ENCODE measurements at regions not wholly inside any gene's neighbourhood (a gene's known extent, or its start where the extent isn't known, plus 50 kb on each side); places are given as distances from the start of the nearest gene placed in this dataset.
A peak's percentile ranks its signal among the peaks of the same experiment; 100 is the strongest.

GRCh38 chr11:109853156-109853776 lies 239.9 kb upstream of the ZC3H12C start:
- H3K4me1 Mint-ChIP-seq (ENCODE audit: unreplicated experiment) = no peaks in the 10 kb centered on the region
- peak; percentile 77 for TF ChIP-seq CTCF (IDR thresholded peaks at IDR 0.05; ENCODE audit: unreplicated experiment)
- H3K27me3 Mint-ChIP-seq (ENCODE audit: unreplicated experiment) = no peaks in the 10 kb centered on the region
- no peak overlapping the region for H3K4me3 Mint-ChIP-seq (ENCODE audit: unreplicated experiment)
- H3K27ac Mint-ChIP-seq (ENCODE audit: unreplicated experiment) = no peak overlapping the region
- peak; percentile 35 for DNase-seq (ENCODE audit: low spot score)
- H3K36me3 Mint-ChIP-seq (ENCODE audit: low read depth, unreplicated experiment) = no peaks in the 10 kb centered on the region
- H3K9me3 Mint-ChIP-seq (ENCODE audit: unreplicated experiment) = no peaks in the 10 kb centered on the region

- Mint-ChIP-seq H3K27me3 (ENCODE audit: unreplicated experiment) (no peaks in the 10 kb centered on the region), H3K4me1 (ENCODE audit: unreplicated experiment) (no peaks in the 10 kb centered on the region), H3K4me3 (ENCODE audit: unreplicated experiment) (no peak overlapping the region), H3K27ac (ENCODE audit: unreplicated experiment) (no peak overlapping the region), H3K9me3 (ENCODE audit: unreplicated experiment) (no peaks in the 10 kb centered on the region), H3K36me3 (ENCODE audit: low read depth, unreplicated experiment) (no peaks in the 10 kb centered on the region)
- DNase-seq (ENCODE audit: low spot score) = no peak
- TF ChIP-seq CTCF (IDR thresholded peaks at IDR 0.05; ENCODE audit: unreplicated experiment) = no peak
These were observed 238.5 kb upstream of the ZC3H12C start for GRCh38 chr11:109854731-109855130.

DNA sequence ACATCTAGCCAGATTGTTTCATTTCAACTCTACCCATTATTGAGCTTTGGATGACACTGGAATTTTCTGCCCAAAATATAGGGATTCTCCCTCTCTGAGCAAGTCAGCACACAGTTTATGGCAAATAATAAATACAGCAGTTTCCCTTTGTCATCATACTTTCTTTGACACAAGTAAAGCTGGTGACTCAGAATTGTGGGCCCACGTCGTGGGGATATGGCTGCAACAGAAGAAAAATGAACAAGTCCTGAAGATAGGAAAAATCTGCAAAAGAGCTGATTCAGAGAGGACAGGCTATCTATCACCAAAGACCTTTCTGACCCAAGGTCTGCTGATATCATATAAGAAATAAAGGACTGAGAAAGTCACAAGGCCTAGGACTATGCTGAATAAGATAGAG lies 236.3 kb upstream of the ZC3H12C start:
- Mint-ChIP-seq H3K27ac (ENCODE audit: unreplicated experiment) (no peak overlapping the region), H3K27me3 (ENCODE audit: unreplicated experiment) (no peaks in the 10 kb centered on the region), H3K4me3 (ENCODE audit: unreplicated experiment) (no peak overlapping the region), H3K36me3 (ENCODE audit: low read depth, unreplicated experiment) (no peaks in the 10 kb centered on the region), H3K9me3 (ENCODE audit: unreplicated experiment) (no peaks in the 10 kb centered on the region), H3K4me1 (ENCODE audit: unreplicated experiment) (no peaks in the 10 kb centered on the region)
- DNase-seq (ENCODE audit: low spot score) = no peak
- no peak for TF ChIP-seq CTCF (IDR thresholded peaks at IDR 0.05; ENCODE audit: unreplicated experiment)

DNA sequence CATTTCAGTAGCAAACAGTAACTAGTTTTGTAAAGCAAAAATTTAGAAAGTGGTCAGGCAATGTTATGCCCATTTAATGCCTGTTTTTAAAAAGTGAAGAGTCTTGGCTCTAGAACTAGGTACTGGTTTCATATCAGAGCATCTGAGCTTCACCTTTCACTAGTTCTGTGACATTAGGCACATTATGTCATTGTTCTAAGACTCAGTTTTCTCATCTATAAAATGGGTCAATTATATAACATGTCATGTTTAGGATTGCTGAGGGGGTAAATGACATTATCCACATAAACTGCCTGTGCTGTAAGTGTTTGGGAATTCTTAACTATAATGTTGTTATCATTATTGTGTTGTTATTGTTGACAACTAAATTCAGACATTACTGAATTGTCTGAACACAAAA lies 235.6 kb upstream of the ZC3H12C start:
- H3K9me3 Mint-ChIP-seq (ENCODE audit: unreplicated experiment) = no peaks in the 10 kb centered on the region

More for the DNA sequence above, 235.6 kb upstream of the ZC3H12C start:
- H3K27me3 Mint-ChIP-seq (ENCODE audit: unreplicated experiment) = no peaks in the 10 kb centered on the region
- no peak overlapping the region for H3K4me3 Mint-ChIP-seq (ENCODE audit: unreplicated experiment)
- DNase-seq (ENCODE audit: low spot score) = no peak
- TF ChIP-seq CTCF (IDR thresholded peaks at IDR 0.05; ENCODE audit: unreplicated experiment) = no peak
- H3K4me1 Mint-ChIP-seq (ENCODE audit: unreplicated experiment) = no peaks in the 10 kb centered on the region
- H3K27ac Mint-ChIP-seq (ENCODE audit: unreplicated experiment) = no peak overlapping the region
- H3K36me3 Mint-ChIP-seq (ENCODE audit: low read depth, unreplicated experiment) = no peaks in the 10 kb centered on the region
